ENCODE measurements at regions not wholly inside any gene's neighbourhood (a gene's known extent, or its start where the extent isn't known, plus 50 kb on each side); places are given as distances from the start of the nearest gene placed in this dataset.

DNA sequence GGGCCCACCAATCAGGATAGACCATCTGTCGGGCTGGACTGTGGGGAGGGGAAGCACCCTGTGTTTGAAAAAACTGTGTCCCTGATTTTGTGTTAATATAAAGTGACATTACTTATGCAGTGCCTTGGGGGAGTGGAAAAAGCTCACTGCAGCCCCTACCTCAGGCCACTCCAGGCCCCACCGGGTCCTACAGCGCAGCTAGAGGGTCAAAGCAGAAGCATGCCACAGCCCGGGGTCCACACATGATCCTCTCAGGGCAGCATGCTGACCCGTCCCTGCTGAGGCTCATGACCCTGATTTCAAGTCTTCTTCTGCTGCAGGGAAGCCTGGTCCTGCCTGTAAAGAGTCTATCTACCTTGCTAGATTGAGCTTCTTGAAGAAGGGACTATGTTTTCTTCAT, 133.0 kb upstream of the PLCB4 start:
- POLR2A ChIA-PET (ENCODE audit: low non-redundant PET), result no interaction called here

GRCh38 chr20:8938532-8938931, 130.4 kb upstream of the PLCB4 start:
- ChIA-PET CTCF (no interaction called here), POLR2A (ENCODE audit: low non-redundant PET) (no interaction called here)
- TF ChIP-seq CTCF (conservative IDR thresholded peaks at IDR 0.05; ENCODE audit: low read depth), result no peak
- H3K27ac ChIP-seq, result no peak overlapping the region
- no peak for DNase-seq (ENCODE audit: low spot score)

More for the DNA sequence above, 133.0 kb upstream of the PLCB4 start:
- no peak overlapping the region for H3K27ac ChIP-seq
- no peak for DNase-seq (ENCODE audit: low spot score)
- no peak for TF ChIP-seq CTCF (conservative IDR thresholded peaks at IDR 0.05; ENCODE audit: low read depth)
- CTCF ChIA-PET, result no interaction called here

DNA sequence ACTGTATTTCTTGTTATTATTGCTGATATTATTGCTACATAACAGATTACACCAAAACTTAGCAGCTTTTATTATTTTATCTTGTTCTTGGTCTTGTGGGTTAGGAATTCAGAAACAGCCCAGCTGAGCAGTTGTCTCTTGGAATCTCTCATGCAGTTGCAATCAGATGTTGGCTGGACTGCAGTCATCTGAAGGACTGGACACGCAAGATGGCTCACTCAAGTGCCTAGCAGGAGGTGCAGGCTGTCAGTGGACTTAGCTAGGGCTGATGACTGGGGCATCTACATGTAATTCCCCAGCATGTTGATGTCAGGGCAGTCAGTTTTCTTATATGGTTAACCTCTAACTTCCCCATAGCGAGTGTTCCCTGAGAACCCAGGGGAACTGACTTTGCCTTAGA, 128.6 kb upstream of the PLCB4 start:
- ChIA-PET CTCF (no interaction called here), POLR2A (ENCODE audit: low non-redundant PET) (no interaction called here)
- no peak for TF ChIP-seq CTCF (conservative IDR thresholded peaks at IDR 0.05; ENCODE audit: low read depth)
- DNase-seq (ENCODE audit: low spot score), result no peak
- H3K27ac ChIP-seq, result no peak overlapping the region

GRCh38 chr20:8943631-8944030, 125.3 kb upstream of the PLCB4 start:
- no peak overlapping the region for H3K27ac ChIP-seq
- no peak for TF ChIP-seq CTCF (conservative IDR thresholded peaks at IDR 0.05; ENCODE audit: low read depth)
- ChIA-PET CTCF (interaction anchor here (0.6 kb wide), 1 partner anchor 772 kb away, joined by 4 read pairs; no protein-coding TSS in a partner anchor), POLR2A (ENCODE audit: low non-redundant PET) (no interaction called here)
- no peak for DNase-seq (ENCODE audit: low spot score)

- no peak for DNase-seq (ENCODE audit: low spot score)
- no peak overlapping the region for H3K27ac ChIP-seq
- CTCF ChIA-PET, result no interaction called here
- TF ChIP-seq CTCF (conservative IDR thresholded peaks at IDR 0.05; ENCODE audit: low read depth), result no peak
- POLR2A ChIA-PET (ENCODE audit: low non-redundant PET), result no interaction called here
Measured at GRCh38 chr20:8946036-8946940, 122.6 kb upstream of the PLCB4 start.

GRCh38 chr20:8948442-8949020, 120.4 kb upstream of the PLCB4 start:
- no peak for DNase-seq (ENCODE audit: low spot score)
- POLR2A ChIA-PET (ENCODE audit: low non-redundant PET), result no interaction called here
- H3K27ac ChIP-seq, result no peak overlapping the region
- no peak for TF ChIP-seq CTCF (conservative IDR thresholded peaks at IDR 0.05; ENCODE audit: low read depth)
- CTCF ChIA-PET, result no interaction called here

Data from RWPE1 (cell line).